ENCODE measurements at regions not wholly inside any gene's neighbourhood (a gene's known extent, or its start where the extent isn't known, plus 50 kb on each side); places are given as distances from the start of the nearest gene placed in this dataset.

DNA sequence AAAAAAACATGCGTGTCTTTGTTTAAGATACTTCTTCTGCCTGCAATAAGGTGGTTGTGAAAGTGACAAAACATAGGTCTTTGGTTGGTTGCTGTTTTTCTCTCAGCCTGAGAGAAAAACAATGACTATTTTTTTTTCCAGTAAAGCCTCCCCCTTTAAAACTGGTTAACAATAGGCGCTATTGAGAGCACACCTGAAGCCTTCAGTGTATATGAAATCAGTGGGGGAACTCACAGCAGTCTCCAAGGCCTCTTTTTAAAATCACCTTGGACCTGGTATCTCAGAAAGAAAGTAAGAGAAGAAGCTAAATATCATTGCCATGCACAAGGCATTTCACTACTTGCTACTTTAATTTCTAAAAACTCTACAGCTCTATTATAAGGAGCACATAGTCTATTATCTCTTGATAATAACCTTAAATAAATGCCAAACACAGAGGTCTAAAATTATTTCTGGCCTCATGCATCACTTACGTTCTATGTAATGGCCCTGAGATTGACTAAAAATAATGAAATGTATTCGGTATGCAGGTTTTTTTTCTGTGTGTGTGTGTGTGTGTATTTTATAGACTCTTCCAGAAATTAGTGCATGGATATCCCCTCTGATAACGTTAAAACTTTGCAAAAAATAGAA lies 544.4 kb downstream of the TDRD15 start:
- DNase-seq (ENCODE audit: low spot score), result no peak
- ATAC-seq, result peak; percentile 80
- peaks cover 24% of the 10 kb centered on the region for H3K4me1 Mint-ChIP-seq
- H3K4me3 Mint-ChIP-seq, result no peak overlapping the region
- no peak for TF ChIP-seq RELA (CRISPR knock-in tag; IDR thresholded peaks at IDR 0.05; ENCODE audit: borderline replicate concordance)
- TF ChIP-seq IRF2 (CRISPR knock-in tag; IDR thresholded peaks at IDR 0.05; ENCODE audit: borderline replicate concordance, low read depth), result no peak
- TF ChIP-seq, protein P1, sequence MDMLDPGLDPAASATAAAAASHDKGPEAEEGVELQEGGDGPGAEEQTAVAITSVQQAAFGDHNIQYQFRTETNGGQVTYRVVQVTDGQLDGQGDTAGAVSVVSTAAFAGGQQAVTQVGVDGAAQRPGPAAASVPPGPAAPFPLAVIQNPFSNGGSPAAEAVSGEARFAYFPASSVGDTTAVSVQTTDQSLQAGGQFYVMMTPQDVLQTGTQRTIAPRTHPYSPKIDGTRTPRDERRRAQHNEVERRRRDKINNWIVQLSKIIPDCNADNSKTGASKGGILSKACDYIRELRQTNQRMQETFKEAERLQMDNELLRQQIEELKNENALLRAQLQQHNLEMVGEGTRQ (CRISPR knock-in tag; IDR thresholded peaks at IDR 0.05), result no peak
- TF ChIP-seq ZNF232 (CRISPR knock-in tag; IDR thresholded peaks at IDR 0.05), result no peak
- no peak for TF ChIP-seq HMGA2 (CRISPR knock-in tag; IDR thresholded peaks at IDR 0.05)
- no peak for TF ChIP-seq SMAD3 (CRISPR knock-in tag; IDR thresholded peaks at IDR 0.05; ENCODE audit: borderline replicate concordance)
- TF ChIP-seq, protein P2, sequence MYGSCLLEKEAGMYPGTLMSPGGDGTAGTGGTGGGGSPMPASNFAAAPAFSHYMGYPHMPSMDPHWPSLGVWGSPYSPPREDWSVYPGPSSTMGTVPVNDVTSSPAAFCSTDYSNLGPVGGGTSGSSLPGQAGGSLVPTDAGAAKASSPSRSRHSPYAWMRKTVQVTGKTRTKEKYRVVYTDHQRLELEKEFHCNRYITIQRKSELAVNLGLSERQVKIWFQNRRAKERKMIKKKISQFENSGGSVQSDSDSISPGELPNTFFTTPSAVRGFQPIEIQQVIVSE (CRISPR knock-in tag; IDR thresholded peaks at IDR 0.05; ENCODE audit: borderline replicate concordance), result no peak
- TF ChIP-seq NR2C2 (CRISPR knock-in tag; IDR thresholded peaks at IDR 0.05), result no peak
- no peak for TF ChIP-seq NFATC4 (CRISPR knock-in tag; IDR thresholded peaks at IDR 0.05)
- TF ChIP-seq SMAD4 (CRISPR knock-in tag; IDR thresholded peaks at IDR 0.05), result no peak
- no peak for TF ChIP-seq NFYB (CRISPR knock-in tag; conservative IDR thresholded peaks at IDR 0.05; ENCODE audit: low read depth)
- TF ChIP-seq JUN (CRISPR knock-in tag; IDR thresholded peaks at IDR 0.05), result no peak
- no peak for TF ChIP-seq GTF2I (CRISPR knock-in tag; conservative IDR thresholded peaks at IDR 0.05)
- TF ChIP-seq FOXK1 (CRISPR knock-in tag; IDR thresholded peaks at IDR 0.05), result no peak
- TF ChIP-seq, protein P3, sequence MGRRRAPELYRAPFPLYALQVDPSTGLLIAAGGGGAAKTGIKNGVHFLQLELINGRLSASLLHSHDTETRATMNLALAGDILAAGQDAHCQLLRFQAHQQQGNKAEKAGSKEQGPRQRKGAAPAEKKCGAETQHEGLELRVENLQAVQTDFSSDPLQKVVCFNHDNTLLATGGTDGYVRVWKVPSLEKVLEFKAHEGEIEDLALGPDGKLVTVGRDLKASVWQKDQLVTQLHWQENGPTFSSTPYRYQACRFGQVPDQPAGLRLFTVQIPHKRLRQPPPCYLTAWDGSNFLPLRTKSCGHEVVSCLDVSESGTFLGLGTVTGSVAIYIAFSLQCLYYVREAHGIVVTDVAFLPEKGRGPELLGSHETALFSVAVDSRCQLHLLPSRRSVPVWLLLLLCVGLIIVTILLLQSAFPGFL (CRISPR knock-in tag; IDR thresholded peaks at IDR 0.05; ENCODE audit: borderline replicate concordance), result no peak
- TF ChIP-seq, protein P4, sequence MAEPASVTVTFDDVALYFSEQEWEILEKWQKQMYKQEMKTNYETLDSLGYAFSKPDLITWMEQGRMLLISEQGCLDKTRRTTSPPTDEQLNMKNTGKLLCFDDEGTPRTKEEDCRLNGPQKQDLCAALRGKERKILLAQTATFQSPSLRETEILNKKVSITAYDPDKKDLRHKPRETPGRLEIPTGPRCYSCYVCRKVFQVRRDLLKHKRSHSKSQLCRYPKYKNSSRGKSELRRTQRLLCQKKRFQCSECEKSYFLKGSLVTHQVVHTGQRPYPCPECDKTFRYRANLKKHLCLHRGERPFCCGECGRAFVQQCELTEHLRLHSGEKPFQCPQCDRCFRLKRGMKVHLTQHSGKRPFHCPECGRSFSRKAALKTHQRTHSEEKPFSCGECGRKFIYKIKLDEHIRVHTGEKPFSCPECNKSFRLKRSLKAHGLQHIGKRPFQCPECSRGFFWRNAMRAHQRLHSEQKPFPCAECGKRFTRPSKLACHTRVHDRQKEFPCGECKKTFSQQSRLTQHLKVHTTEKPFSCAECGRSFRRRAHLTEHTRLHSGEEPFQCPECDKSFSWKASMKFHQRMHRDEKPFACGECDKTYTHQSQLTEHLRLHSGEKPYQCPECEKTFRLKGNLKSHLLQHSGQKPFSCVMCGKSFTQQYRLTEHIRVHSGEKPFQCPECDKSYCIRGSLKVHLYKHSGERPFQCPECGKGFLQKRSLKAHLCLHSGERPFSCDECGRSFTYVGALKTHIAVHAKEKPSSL (CRISPR knock-in tag; conservative IDR thresholded peaks at IDR 0.05), result no peak
- POLR2A ChIA-PET, result no interaction called here
- H3K9me3 Mint-ChIP-seq, result 0 out of 2 replicates have a peak, but pooled peaks cover 3% of the 10 kb centered on the region
- CTCF ChIA-PET, result no interaction called here
- no peaks in the 10 kb centered on the region; the same call in 1 of the 2 replicates for H3K27me3 Mint-ChIP-seq (ENCODE audit: low read depth)
- no peaks in the 10 kb centered on the region for H3K36me3 Mint-ChIP-seq
- H3K27ac Mint-ChIP-seq, result no peak overlapping the region

DNA sequence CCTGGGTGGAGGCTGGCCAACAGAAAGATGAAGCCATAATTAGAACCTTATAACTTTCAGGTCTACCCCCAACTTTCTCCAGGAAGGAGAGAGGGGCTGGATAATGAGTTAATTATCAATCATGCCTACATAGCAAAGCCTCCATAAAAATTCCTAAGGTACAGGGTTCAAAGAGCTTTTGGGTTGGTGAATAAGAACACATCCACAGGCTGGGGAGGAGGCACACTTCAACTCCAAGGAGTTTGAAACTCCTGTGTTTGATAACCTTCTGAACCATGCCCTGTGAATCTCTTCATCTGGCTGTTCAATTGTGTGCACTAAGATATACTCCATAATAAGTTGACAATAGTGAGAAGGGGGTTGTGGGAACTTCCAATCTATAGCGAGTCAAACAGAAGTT lies 552.3 kb downstream of the TDRD15 start:
- CTCF ChIA-PET, result no interaction called here
- Mint-ChIP-seq H3K4me1 (no peaks in the 10 kb centered on the region), H3K36me3 (no peaks in the 10 kb centered on the region)
- TF ChIP-seq, protein P5, sequence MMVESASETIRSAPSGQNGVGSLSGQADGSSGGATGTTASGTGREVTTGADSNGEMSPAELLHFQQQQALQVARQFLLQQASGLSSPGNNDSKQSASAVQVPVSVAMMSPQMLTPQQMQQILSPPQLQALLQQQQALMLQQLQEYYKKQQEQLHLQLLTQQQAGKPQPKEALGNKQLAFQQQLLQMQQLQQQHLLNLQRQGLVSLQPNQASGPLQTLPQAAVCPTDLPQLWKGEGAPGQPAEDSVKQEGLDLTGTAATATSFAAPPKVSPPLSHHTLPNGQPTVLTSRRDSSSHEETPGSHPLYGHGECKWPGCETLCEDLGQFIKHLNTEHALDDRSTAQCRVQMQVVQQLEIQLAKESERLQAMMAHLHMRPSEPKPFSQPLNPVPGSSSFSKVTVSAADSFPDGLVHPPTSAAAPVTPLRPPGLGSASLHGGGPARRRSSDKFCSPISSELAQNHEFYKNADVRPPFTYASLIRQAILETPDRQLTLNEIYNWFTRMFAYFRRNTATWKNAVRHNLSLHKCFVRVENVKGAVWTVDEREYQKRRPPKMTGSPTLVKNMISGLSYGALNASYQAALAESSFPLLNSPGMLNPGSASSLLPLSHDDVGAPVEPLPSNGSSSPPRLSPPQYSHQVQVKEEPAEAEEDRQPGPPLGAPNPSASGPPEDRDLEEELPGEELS (CRISPR knock-in tag; IDR thresholded peaks at IDR 0.05), result no peak
- TF ChIP-seq, protein P6, sequence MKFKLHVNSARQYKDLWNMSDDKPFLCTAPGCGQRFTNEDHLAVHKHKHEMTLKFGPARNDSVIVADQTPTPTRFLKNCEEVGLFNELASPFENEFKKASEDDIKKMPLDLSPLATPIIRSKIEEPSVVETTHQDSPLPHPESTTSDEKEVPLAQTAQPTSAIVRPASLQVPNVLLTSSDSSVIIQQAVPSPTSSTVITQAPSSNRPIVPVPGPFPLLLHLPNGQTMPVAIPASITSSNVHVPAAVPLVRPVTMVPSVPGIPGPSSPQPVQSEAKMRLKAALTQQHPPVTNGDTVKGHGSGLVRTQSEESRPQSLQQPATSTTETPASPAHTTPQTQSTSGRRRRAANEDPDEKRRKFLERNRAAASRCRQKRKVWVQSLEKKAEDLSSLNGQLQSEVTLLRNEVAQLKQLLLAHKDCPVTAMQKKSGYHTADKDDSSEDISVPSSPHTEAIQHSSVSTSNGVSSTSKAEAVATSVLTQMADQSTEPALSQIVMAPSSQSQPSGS (CRISPR knock-in tag; IDR thresholded peaks at IDR 0.05; ENCODE audit: borderline replicate concordance, low read depth), result no peak
- no peak for TF ChIP-seq ETV6 (CRISPR knock-in tag; IDR thresholded peaks at IDR 0.05)
- TF ChIP-seq, protein P1 (CRISPR knock-in tag; IDR thresholded peaks at IDR 0.05), result no peak
- TF ChIP-seq SP1 (CRISPR knock-in tag; conservative IDR thresholded peaks at IDR 0.05), result no peak
- TF ChIP-seq ATF1 (CRISPR knock-in tag; IDR thresholded peaks at IDR 0.05), result no peak
- TF ChIP-seq ZNF396 (CRISPR knock-in tag; IDR thresholded peaks at IDR 0.05; ENCODE audit: borderline replicate concordance), result no peak
- no peak for TF ChIP-seq ZNF263 (CRISPR knock-in tag; IDR thresholded peaks at IDR 0.05; ENCODE audit: low read depth)
- TF ChIP-seq TCF7 (CRISPR knock-in tag; IDR thresholded peaks at IDR 0.05; ENCODE audit: low read depth), result no peak
- no peak for TF ChIP-seq ZNF232 (CRISPR knock-in tag; IDR thresholded peaks at IDR 0.05)
- no peak for TF ChIP-seq GRHL2 (CRISPR knock-in tag; IDR thresholded peaks at IDR 0.05; ENCODE audit: insufficient replicate concordance, severe bottlenecking)
- TF ChIP-seq, protein P7, sequence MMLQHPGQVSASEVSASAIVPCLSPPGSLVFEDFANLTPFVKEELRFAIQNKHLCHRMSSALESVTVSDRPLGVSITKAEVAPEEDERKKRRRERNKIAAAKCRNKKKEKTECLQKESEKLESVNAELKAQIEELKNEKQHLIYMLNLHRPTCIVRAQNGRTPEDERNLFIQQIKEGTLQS (CRISPR knock-in tag; conservative IDR thresholded peaks at IDR 0.05), result no peak
- TF ChIP-seq EMX1 (CRISPR knock-in tag; IDR thresholded peaks at IDR 0.05), result no peak

More for the DNA sequence above, 552.3 kb downstream of the TDRD15 start:
- no peaks in the 10 kb centered on the region for H3K27me3 Mint-ChIP-seq (ENCODE audit: low read depth)
- no peaks in the 10 kb centered on the region for H3K9me3 Mint-ChIP-seq
- no peak overlapping the region for H3K4me3 Mint-ChIP-seq
- POLR2A ChIA-PET, result no interaction called here
- DNase-seq (ENCODE audit: low spot score) (no peak), ATAC-seq (no peak)
- H3K27ac Mint-ChIP-seq, result no peak overlapping the region

Measured in WTC11 (cell line).